ENCODE measurements at regions not wholly inside any gene's neighbourhood (a gene's known extent, or its start where the extent isn't known, plus 50 kb on each side); places are given as distances from the start of the nearest gene placed in this dataset.
"Not testable (repeated sequence)": the region's sequence is repeated elsewhere in the genome, so short reads cannot be mapped to it uniquely, and the experiment has no call there.

GRCh38 chr7:150045596-150045995 lies 171.8 kb downstream of the ATP6V0E2 start:
- not testable (repeated sequence) for H3K4me3 ChIP-seq, H3K27ac ChIP-seq, H3K9me3 ChIP-seq, H3K27me3 ChIP-seq, DNase-seq, H3K36me3 ChIP-seq
- peaks cover 0 to 19% (median 3%) of the 10 kb centered on the region in 4 donors for H3K4me1 ChIP-seq
- TF ChIP-seq CTCF (IDR thresholded peaks at IDR 0.05), result peak in 1 of 6 experiments; percentile 20

DNA sequence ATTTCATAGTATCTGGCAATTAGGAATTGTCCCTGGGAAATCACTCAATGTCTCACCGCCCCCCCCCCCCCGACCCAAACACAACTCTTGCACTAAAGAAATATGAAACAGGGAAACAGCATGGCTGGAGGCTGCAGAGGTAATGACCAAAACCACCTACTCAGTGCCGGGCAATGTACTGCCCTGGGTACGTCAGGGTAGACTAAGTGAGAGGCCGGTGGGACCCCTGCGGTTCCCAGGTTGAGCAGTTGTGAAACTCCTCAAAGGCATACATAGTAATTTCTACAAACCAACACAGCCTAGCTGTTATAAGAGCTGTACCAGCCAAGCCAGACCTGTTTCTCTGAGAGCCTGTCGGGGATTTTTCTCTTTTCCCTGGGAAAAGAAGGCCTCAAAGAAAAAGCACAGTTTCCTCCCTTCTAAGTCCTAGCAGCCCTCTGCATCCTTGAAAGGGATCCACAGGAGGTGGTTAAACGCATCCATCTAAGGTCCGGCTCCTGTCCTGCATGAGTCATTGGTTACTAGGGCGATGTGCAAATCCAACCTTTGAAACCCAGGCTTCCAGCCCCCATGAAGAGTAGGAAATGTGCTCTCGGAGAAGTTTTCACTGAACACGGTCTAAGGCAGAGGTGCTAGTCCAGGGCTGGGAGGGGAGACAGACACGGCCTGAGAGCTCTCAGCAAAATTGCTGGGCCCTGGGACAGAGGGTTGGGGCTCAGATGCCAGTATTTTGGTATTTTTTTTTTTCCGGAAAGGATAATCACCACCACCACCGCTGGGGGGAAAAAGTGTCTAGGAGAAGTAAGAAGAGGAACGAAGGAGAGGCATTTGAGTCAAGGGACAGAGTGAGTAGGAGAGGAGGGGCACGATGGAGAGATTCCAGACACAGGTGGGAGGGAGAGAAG lies 172.8 kb downstream of the ATP6V0E2 start:
- peaks cover 0 to 19% (median 3%) of the 10 kb centered on the region in 4 donors for H3K4me1 ChIP-seq
- H3K4me3 ChIP-seq, DNase-seq, H3K27me3 ChIP-seq, H3K36me3 ChIP-seq, H3K27ac ChIP-seq, H3K9me3 ChIP-seq: not testable (repeated sequence)

- H3K27me3 ChIP-seq, DNase-seq, H3K27ac ChIP-seq, H3K9me3 ChIP-seq, H3K36me3 ChIP-seq: not testable (repeated sequence)
- H3K4me3 ChIP-seq, result peak overlapping the region in 3 of 4 donors; percentile 30 to 54 (median 45)
- H3K4me1 ChIP-seq, result peaks cover 0 to 19% (median 3%) of the 10 kb centered on the region in 4 donors
Measured at GRCh38 chr7:150047329-150047728, 173.6 kb downstream of the ATP6V0E2 start.

- DNase-seq, H3K27me3 ChIP-seq, H3K27ac ChIP-seq, H3K36me3 ChIP-seq, H3K9me3 ChIP-seq: not testable (repeated sequence)
- Histone ChIP-seq H3K4me1 (peaks cover 0 to 19% (median 3%) of the 10 kb centered on the region in 4 donors), H3K4me3 (peak overlapping the region in 3 of 4 donors; percentile 30 to 54 (median 45))
Measured at GRCh38 chr7:150047772-150048171, 174.0 kb downstream of the ATP6V0E2 start.

DNA sequence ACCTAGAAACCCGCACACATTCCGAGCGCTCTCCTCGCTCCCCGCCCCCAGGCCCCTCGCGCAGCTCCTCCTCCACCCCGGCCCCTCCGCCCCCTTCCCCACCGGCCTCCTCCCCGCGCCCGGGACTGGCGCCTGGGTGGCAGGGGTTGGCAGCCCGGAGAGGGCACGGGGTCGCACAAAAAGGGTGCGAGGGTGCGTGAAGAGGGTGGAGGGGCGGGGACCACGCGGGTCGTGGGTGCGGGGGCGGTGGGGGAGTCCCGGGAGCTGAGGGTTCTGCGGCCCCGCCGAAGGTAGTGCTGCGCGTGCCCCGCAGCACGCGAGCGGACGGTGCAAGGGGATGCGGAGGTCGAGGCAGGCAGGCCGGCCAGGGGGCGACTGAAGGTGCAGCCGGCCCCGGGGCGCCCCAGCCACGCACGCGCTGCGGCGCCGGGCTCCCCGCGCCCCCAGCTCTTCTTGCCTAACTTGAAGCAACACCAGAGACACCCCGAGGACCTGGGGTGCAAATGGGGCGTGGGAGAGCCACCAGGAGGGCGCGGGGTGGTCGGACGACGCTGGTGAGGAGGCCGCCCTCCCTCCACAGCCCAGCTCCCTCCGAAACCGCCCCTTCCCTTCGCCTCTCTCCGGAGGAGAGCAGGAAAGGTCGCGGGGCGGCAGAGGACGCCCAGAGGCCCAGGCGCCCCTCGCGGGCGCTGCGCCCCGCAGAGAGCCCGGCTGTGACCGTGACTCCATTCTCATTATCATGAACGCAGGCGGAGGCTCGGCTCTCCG lies 174.7 kb downstream of the ATP6V0E2 start:
- H3K4me3 ChIP-seq, result peak overlapping the region in 3 of 4 donors; percentile 30 to 54 (median 45)
- H3K4me1 ChIP-seq, result peaks cover 0 to 19% (median 3%) of the 10 kb centered on the region in 4 donors
- DNase-seq, H3K27me3 ChIP-seq, H3K27ac ChIP-seq, H3K36me3 ChIP-seq, H3K9me3 ChIP-seq: not testable (repeated sequence)

DNA sequence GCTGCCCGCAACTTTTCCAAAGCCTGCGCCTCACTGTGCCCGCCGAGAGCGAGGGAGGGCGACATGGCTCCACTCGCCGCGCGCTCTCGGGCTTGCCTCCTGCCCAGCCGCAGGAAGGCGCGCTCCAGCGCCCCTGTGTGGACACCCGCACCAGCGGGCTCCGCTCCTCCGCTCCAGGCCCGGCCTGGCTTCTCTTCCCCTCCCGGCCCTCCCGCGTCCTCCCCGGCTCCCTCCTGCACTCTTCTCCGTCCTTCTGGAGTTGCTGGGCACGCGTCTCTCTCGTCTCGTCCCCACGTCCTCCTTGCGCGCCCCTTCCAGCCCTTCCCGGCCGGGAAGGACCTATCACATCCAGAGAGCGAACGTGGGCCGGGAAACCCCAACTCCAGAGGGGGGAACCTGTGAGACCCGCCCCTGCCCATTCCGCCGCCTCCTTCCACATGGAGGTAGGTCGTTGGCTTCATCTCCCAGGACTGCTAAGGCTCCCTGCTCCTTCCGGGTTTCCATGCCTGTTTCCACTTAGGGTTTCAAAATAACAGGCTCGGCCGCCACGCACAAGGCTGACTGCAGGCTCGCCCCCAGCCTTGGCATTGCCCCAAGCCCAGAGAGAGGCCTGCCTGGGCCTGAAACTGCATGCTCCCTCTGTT lies 175.4 kb downstream of the ATP6V0E2 start:
- H3K27me3 ChIP-seq, H3K9me3 ChIP-seq, H3K36me3 ChIP-seq: not testable (repeated sequence)
- H3K27ac ChIP-seq, result peak overlapping the region in 2 of 4 donors; percentile 27 to 42
- H3K4me3 ChIP-seq, result peak overlapping the region in 3 of 4 donors; percentile 30 to 54 (median 45)
- H3K4me1 ChIP-seq, result peaks cover 0 to 19% (median 3%) of the 10 kb centered on the region in 4 donors
- peak in 2 of 3 donors; percentile 46 to 51 for DNase-seq

DNA sequence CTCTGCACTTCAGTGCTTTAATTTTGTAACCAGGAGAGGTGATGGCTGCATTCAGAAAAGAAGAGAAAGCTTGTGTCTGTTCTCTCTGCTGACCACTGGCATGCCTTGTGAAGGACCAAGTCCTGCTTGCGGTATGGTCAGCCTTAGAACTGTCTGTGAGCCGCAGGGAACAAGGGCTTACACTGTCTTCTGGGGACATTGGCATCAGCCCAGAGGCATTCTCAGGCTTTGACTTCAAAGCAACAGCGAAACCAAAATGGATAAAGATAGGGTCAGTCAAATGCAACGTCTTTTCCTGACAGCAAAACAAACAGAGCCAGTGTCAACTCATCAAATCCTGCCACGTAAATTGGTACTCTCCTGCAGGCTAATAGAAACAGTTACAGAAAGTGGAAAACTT lies 179.6 kb downstream of the ATP6V0E2 start:
- not testable (repeated sequence) for H3K4me1 ChIP-seq, DNase-seq, H3K4me3 ChIP-seq, H3K36me3 ChIP-seq, H3K27ac ChIP-seq, H3K9me3 ChIP-seq, H3K27me3 ChIP-seq

DNA sequence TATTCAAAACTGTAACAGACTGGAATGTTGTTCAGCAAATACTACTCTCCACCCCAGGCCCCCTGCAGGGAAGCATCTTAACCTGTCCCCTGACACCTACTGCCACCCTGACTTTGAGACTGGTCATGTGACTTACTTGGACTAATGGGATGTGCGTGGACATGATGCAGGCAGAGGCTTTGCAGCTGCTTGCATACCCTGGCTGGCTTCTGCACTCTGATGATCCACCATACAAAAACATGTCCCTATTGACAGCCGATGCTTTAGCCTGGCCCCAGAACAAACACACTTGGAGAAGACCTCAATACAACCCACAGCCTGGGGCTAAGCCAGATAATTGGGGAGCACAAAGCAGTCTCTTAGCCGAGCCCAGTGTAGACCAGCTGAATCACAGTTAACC lies 180.5 kb downstream of the ATP6V0E2 start:
- not testable (repeated sequence) for H3K4me1 ChIP-seq, H3K27ac ChIP-seq, H3K9me3 ChIP-seq, H3K27me3 ChIP-seq, DNase-seq, H3K4me3 ChIP-seq, H3K36me3 ChIP-seq

Measured in Peyer's patch (tissue), 4 donors.